Adrenal gland (tissue), 5 donors: ENCODE measurements at regions not wholly inside any gene's neighbourhood (a gene's known extent, or its start where the extent isn't known, plus 50 kb on each side); places are given as distances from the start of the nearest gene placed in this dataset.

Experiments used
- POLR2A ChIP-seq, 2 donors: fragments of 450-650 bp; IDR thresholded peaks; one replicate each; pipeline ENCODE4 v1.6.1; 2017; ENCODE audit warnings: antibody characterized with exemption in 2 of 2, mild to moderate bottlenecking in 2 of 2, moderate library complexity in 1 of 2
- TF ChIP-seq, protein P1 (sequence below), 6 experiments: fragments of 450-650 bp in 4 of 6; fragments of 200-600 bp in 2 of 6; sonication (generic) in 1 of 6; IDR thresholded peaks; 1 replicate in 5 of 6; 2 replicates in 1 of 6; pipeline versions ENCODE4 v1.5.1 to v1.8.0; 2016 to 2021; ENCODE audit warnings: antibody characterized with exemption in 6 of 6, mild to moderate bottlenecking in 2 of 6, moderate library complexity in 1 of 6
- donor health status: DM: no; HTN: no; CAD: no.

DNA sequence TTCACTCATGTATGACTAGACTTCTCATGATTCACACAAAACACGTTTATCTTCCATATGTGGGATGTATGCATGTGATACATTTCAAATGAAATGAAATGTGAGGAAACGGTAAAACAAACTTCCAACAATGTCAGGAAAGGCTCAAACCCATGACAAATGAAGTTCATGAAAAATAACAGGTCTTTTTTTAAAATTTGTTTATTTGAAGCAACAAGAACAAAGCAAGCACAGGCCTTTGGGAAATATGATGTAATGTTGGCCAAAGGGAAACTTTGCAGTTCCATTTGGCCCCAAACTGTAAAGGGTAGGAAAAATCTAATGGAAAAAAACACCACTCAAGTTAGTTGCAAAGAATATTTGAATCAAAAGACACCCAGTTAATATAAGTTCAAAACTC lies 463.8 kb upstream of the ARGLU1 start:
- TF ChIP-seq, protein P1, sequence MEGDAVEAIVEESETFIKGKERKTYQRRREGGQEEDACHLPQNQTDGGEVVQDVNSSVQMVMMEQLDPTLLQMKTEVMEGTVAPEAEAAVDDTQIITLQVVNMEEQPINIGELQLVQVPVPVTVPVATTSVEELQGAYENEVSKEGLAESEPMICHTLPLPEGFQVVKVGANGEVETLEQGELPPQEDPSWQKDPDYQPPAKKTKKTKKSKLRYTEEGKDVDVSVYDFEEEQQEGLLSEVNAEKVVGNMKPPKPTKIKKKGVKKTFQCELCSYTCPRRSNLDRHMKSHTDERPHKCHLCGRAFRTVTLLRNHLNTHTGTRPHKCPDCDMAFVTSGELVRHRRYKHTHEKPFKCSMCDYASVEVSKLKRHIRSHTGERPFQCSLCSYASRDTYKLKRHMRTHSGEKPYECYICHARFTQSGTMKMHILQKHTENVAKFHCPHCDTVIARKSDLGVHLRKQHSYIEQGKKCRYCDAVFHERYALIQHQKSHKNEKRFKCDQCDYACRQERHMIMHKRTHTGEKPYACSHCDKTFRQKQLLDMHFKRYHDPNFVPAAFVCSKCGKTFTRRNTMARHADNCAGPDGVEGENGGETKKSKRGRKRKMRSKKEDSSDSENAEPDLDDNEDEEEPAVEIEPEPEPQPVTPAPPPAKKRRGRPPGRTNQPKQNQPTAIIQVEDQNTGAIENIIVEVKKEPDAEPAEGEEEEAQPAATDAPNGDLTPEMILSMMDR (IDR thresholded peaks at IDR 0.05) = no peak
- no peak for TF ChIP-seq POLR2A (IDR thresholded peaks at IDR 0.05)
